Inflammatory macrophage treated with lipopolysaccharide for 1 hour (primary cell): ENCODE measurements at regions not wholly inside any gene's neighbourhood (a gene's known extent, or its start where the extent isn't known, plus 50 kb on each side); places are given as distances from the start of the nearest gene placed in this dataset.

Experiments used
- DNase-seq, 2 donors: peaks; one replicate each; pipeline ENCODE4 v3.0.0-alpha.2; 2020 to 2022

DNA sequence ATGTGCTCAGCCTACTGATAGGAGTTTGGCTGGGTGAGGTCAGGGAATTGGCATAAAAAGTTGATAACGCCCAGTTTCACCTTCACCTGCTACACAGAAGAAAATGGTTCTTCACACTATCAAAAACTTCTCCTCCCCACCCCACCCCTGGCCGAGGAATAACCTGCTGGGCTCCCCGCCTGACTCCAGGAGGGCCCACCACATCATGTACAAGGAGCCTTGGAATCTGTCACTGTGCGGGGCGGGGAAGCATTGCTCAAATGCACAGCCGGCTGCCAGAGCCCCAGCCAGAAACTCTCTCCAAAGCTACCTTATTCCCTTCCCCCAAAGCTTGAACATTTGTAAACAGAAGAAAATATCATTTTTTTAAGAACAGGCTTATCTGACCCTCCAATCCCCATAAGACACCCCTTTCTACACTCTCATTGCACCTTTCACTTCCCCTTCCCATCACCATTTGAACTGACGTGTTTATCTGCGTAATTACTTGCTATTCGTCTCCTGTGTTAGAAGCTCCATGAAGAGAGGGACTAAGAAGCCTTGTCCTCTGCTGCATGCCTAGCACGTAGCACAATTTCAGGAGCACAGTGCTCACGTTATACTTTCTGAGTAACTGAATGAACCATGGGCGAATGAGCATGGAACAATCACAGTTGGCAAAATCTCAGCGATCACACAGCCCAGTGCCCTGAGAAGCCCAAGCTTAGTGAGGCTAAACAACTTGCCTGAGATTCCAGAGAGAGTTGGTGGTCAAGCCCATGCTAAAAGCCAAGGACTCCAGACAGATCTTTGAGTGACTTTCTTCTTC is 82.9 kb downstream of the HES1 start:
- no peak for DNase-seq

DNA sequence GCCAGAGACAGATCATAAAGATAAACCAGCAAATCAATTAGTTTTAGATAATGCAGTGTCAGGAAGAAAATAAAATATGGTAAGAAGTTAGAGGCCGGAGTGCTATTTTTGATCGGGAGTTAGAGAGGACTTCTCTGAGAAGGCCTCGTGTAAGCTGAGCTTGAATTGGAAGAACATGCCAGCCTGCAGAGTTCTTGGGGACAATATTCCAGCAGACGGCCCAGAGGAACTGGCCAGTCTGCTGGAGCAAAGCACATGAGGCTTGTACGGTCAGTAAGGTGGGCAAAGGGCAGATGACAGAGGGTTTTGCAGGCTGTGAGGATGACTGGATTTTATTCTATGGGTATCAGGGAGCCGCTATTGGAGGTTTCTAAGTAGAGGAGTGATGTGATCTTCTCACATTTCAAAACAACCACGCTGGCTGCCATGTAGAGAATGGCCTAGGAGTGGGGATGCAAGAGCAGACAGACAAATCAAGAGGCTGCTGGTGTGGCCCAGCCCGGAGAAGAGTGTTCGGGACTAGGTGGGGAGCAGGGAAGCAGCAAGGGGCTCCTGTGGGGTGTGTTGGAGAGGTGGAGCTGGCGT is 84.0 kb downstream of the HES1 start:
- DNase-seq: no peak

GRCh38 chr3:194220901-194221326 is 85.0 kb downstream of the HES1 start:
- DNase-seq: no peak

DNA sequence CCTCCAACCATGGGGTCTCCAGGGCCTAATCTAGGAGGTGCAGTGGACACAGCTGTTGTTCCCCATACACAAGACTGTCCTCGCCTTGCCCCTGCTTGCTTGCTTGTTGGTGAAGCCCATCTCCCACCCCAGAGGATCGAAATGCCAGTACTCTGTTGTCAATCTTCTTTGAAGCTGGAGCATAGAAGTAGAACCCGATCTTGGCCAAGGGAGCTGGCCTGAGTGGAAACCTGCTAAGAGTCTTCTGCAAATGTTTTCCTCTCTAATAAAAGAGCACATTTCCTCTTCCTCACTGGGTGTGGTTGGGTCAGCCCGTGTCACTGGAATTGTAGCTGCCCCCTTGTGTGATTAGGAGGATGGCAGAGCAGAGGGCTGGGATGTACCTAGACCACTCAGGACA is 85.4 kb downstream of the HES1 start:
- no peak for DNase-seq

GRCh38 chr3:194223951-194224350 is 88.0 kb downstream of the HES1 start:
- no peak for DNase-seq

- DNase-seq: no peak
Measured at GRCh38 chr3:194224471-194225417, 88.8 kb downstream of the HES1 start.

DNA sequence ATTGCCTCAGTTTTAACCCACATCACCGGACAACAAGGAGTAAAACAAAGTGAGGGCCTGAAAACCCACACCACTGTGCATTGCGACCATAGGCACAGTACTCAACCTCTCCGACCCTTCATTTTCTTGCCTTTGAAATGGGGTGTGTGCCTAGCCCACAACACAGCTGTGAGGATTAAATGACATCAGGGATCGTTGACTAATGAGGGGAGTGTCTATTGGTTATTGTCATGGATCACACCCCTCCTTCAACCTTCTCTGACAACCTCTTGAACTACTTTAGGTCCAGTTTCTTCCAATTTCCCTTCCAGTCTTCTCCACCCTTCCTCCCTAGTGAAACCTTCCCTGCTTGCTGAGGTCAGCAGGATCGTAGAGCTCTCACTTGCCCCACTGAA is 89.5 kb downstream of the HES1 start:
- DNase-seq: no peak

GRCh38 chr3:194225988-194226663 is 90.2 kb downstream of the HES1 start:
- DNase-seq: no peak

DNA sequence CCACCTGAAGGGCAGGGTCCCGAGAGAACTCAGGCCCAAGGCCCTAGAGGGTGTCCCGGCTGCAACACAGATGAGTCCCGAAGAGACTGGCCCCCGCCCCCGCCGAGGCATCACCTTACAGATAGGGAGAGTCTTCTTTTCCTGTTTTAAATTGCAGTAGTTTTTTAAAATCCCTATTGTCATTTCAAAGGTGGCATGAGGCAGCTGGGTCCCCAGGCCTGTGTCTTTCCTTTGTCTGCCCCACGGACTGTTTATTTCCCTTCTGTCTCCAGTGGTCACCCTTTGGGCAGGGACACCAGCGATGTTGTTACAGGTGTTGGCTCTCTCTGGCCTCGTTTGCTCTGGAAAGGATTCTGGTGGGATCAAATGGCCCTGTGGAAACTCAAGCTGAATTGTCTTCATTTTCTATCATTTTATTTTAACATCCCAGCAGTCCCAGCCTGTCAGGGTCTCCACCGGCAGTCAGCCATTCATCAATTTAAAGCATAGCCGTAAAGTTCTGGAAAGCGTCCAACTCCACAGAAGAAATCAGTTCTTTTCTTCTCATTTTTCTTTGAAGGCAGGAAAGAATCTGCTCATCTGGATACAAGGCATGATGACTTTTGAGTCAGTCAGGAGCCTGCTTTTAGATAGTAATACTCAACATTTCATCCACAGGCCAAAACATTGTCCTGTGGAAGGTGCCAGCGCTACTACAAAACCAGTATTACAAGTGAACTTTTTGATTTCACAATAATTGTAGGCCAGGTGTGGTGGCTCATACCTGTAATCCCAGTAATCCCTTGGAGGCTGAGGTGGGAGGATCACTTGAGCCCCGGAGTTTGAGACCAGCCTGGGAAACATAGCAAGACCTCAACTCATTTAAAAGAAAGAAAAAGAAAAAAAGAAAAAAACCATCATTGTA is 96.2 kb downstream of the HES1 start:
- DNase-seq: no peak

DNA sequence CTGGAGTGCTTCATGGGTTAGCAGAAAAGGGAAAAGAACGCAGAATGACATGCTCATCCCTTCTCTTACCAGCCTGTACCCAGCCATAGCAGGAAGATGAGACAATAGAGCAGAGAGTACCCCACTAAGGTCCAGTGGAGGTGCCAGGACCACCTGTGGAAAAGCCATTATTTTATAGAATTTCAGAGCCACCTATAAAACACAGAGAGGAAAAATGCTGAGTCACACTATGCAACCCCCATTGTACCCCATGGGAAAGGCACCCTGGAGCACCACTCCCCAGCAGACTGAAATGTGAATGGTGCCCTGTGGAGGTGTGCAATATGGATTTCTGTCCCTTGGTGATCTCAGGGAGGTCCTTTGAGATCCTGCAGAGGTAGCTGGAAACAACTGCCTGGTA is 97.2 kb downstream of the HES1 start:
- DNase-seq: no peak

DNA sequence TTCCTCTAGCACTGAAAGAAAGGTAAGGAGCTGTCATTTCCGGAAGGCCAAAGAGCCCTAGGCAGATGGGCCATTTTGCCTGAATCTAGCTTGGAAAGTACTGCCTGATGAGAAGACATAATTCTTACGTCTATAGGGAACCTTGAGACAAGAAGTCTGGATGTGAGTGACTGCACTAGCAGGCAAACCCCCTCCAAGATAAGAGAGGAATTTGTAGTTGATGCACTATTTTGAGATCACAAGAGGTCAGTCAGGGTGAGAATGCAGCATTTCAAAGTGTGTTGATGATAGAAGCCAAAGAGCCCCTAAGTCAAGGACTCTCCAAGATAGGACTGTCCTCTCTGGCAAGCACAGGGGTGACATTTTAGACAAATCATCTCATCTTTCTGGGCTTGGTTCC is 99.2 kb downstream of the HES1 start:
- no peak for DNase-seq

DNA sequence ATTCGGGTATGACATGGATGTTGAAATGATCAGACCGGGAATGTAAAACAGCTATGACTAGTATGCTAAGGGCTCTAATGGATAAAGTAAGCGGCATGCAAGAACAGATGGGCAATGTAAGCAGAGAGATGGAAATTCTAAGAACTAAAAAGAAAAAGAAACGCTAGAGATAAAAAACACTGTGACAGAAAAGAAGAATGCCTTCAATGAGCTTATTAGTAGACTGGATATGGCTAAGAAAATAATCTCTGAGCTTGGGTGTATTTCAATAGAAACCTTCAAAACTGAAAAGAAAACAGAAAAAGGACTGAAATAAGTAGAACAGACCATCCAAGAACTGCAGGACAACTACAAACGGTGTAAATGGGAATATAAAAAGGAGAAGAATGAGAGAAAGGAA is 101.2 kb downstream of the HES1 start:
- no peak for DNase-seq

DNA sequence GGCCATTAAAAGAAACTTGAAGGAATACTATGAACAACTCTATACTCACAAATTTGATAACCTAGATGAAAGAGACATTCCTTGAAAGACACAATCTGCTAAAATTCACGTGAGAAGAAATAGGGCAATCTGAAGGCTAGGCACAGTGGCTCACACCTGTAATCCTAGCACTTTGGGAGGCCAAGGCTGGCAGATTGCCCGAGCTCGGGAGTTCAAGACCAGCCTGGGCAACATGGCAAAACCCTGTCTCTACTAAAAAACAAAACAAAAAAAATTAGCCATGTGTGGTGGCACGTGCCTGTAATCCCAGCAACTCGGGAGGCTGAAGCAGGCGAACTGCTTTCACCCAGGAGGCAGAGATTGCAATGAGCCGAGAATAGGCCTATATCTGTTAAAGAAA is 104.8 kb downstream of the HES1 start:
- DNase-seq: no peak

DNA sequence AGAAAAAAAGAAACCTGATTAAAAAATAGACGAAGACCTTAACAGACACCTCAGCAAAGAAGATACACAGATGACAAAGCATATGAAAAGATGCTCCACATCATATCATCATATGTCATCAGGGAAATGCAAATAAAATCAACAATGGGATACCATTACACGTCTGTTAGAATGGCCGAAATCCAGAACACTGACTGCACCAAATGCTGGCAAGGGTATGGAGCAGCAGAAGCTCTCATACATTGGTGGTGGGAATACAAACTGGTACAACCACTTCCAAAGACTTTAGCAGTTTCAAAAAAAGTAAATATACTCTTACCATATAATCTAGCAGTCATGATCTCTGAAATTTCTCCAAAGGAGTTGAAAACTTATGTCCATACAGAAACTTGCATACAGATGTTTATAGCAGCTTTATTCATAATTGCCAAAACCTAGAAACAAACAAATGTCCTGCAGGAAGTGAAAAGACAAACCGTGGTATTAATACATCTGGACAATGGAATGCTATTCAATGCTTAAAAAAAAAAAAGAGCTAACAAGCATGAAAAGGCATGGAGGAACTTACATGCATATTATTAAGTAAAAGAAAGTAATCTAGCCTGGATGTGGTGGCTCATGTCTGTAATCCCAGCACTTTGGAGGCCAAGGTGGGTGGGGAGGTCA is 107.4 kb downstream of the HES1 start:
- no peak for DNase-seq

DNA sequence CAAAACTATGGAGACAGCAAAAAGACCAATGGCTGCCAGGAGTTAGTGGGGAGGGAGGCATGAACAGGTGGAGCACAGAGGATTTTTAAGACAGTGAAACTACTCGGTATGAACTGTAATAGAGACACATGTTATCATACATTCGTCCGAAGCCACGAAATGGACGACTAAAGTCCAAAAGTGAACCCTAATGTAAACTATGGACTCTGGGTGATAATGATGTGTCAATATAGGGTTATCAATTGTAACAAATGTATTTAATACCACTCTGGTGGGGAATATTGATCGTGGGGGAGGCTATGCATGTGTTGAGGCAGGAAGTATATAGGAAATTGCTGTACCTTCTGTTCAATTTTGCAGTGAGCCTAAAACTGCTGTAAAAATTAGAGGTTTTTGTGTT is 107.0 kb downstream of the CPN2 start:
- no peak for DNase-seq

GRCh38 chr3:194245474-194245873 is 105.7 kb downstream of the CPN2 start:
- DNase-seq: no peak

DNA sequence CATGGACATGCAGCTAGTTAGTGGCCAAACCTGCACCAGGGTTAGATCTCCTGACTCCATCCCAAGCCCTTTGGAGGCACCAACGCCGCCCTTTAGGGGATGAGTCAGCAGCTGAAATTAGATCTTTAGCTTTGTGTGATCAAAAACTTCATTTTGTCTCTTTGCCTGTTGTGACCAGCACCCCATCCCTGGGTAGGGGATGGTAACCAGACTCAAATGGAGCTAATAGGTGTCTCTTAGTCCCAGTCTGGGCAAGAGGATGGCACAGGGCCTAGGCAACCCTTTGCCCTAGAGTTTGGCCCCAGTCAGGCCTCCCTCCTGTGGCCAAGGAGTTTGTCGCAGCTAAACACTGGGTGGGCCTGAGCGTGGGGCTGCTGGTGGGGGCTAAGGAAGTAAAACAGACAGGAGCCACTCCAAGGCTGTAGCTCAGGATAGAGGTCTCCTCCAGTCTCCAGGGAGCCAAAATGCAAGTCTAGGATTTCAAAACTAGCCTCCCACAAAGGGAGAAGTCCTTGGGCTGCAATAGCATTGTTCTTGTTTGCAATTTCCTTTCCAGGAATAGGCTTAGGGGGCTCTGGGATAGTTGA is 105.1 kb downstream of the CPN2 start:
- peak; percentile 57 to 67 for DNase-seq

- no peak for DNase-seq
Measured at GRCh38 chr3:194246709-194247349, 104.3 kb downstream of the CPN2 start.

GRCh38 chr3:194247350-194247740 is 103.8 kb downstream of the CPN2 start:
- DNase-seq: no peak

DNA sequence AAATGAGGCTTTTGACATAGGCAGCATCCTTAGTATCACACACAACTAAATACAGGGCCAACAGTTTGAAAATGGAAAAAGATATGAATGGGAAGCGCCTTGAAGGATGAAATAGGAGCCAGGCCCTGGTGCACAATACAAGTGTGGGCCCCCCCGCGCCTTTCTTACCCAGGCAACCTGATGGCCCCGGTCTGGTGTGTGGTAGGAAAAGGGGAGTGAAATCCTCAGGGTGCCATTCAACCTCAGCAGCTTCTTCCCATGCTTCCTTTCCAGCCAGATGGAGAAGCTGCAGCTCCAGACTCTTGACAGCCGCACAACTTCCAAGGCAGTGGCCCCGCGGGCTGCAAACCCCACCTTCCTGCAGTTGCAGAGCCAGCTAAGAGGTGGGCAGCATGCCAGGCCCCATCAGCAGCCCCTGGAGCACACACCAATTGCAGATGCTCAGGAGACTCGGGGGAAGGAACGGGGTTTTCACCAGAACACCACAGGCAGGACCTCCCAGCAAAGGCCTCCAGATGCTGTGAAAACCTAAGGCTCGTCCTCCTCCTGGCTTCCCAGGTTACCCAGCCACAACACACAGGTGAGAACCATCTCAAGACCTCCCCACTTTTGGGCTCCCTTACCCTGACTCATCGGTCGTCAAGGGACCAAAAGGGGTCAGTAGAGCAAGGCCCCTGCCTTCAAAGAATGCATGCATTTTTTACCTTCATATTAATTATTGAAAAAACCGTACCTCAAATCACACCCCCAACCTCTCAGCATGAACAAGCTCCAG is 101.6 kb downstream of the CPN2 start:
- DNase-seq: no peak
